SH-SY5Y (cell line): ENCODE measurements at regions not wholly inside any gene's neighbourhood (a gene's known extent, or its start where the extent isn't known, plus 50 kb on each side); places are given as distances from the start of the nearest gene placed in this dataset.

Source experiments
- GATA2 ChIP-seq: IDR thresholded peaks from 2 replicates; pipeline ENCODE4 v1.6.1; 2011; ENCODE audit warnings: mild to moderate bottlenecking, low read depth, low read length
- GATA3 ChIP-seq: IDR thresholded peaks from 2 replicates; pipeline ENCODE4 v1.6.1; 2011; ENCODE audit warnings: low read depth, mild to moderate bottlenecking, low read length, moderate library complexity

DNA sequence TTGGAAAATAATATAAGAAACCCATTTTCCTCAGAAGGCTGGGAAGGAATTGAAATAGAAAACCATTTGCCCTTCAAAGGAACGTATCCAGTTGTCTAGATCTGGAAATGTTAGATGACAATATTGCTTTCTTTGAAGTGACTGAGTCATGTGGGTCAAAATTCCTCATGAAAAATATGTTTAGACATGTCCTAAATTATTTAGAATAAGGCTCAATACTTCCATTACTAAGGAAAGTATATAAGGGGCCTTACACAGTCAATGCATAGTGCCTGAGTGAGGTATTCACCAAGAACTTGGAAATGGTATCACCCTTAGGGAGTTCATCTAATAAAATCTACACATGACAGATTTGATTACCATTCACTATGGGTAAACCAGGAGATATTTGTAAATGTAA lies 619.8 kb upstream of the KCNMB2 start:
- no peak for TF ChIP-seq GATA2
- TF ChIP-seq GATA3 = no peak
